ENCODE measurements at regions not wholly inside any gene's neighbourhood (a gene's known extent, or its start where the extent isn't known, plus 50 kb on each side); places are given as distances from the start of the nearest gene placed in this dataset.
"Not testable (repeated sequence)": the region's sequence is repeated elsewhere in the genome, so short reads cannot be mapped to it uniquely, and the experiment has no call there.

GRCh38 chr3:197397838-197398237, 99.4 kb upstream of the DLG1 start:
- Histone ChIP-seq H3K4me3 (ENCODE audit: low read depth in 1 of 2, low read length in 2 of 2) (no peak overlapping the region), H3K4me1 (ENCODE audit: control insufficient read depth in 1 of 2, insufficient read depth in 2 of 2, low read length in 2 of 2) (peaks cover 0 to 3% of the 10 kb centered on the region in 2 donors), H3K9me3 (ENCODE audit: control insufficient read depth in 1 of 2, low read length in 2 of 2) (no peaks in the 10 kb centered on the region), H3K27me3 (ENCODE audit: control insufficient read depth in 1 of 2, insufficient read depth in 2 of 2, low read length in 2 of 2) (no peaks in the 10 kb centered on the region), H3K36me3 (ENCODE audit: control insufficient read depth in 1 of 2, insufficient read depth in 2 of 2, low read length in 2 of 2) (no peaks in the 10 kb centered on the region), H3K9ac (ENCODE audit: low read depth in 1 of 2, low read length in 2 of 2) (no peak overlapping the region), H3K27ac (ENCODE audit: low read depth, low read length) (no peak overlapping the region)

GRCh38 chr3:197394464-197395321, 96.3 kb upstream of the DLG1 start:
- Histone ChIP-seq H3K9ac (ENCODE audit: low read depth in 1 of 2, low read length in 2 of 2) (no peak overlapping the region), H3K27me3 (ENCODE audit: control insufficient read depth in 1 of 2, insufficient read depth in 2 of 2, low read length in 2 of 2) (no peaks in the 10 kb centered on the region), H3K9me3 (ENCODE audit: control insufficient read depth in 1 of 2, low read length in 2 of 2) (no peaks in the 10 kb centered on the region), H3K27ac (ENCODE audit: low read depth, low read length) (no peak overlapping the region), H3K36me3 (ENCODE audit: control insufficient read depth in 1 of 2, insufficient read depth in 2 of 2, low read length in 2 of 2) (no peaks in the 10 kb centered on the region), H3K4me3 (ENCODE audit: low read depth in 1 of 2, low read length in 2 of 2) (no peak overlapping the region), H3K4me1 (ENCODE audit: control insufficient read depth in 1 of 2, insufficient read depth in 2 of 2, low read length in 2 of 2) (peaks cover 0 to 3% of the 10 kb centered on the region in 2 donors)

GRCh38 chr3:197394126-197394463, 95.7 kb upstream of the DLG1 start:
- H3K4me3 ChIP-seq (ENCODE audit: low read depth in 1 of 2, low read length in 2 of 2); H3K27ac ChIP-seq (ENCODE audit: low read depth, low read length): not testable (repeated sequence)

DNA sequence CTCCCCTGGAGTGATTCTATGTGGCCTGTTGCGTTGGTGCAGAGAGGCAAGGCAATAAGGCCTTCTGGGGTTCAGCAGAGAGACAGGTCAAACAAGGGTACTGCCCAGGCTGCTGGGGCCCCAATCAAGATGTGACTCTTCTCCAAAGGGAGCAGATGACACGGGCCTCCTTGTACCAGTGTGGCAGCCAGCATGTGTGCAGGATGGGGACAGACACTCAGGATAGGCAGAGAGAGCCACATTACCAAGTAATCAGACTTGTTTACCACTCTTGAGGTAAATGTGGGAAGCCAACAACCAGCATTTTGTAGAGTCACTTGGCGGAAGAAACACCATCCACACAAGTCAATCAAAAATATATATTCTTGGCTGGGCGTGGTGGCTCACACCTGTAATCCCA, 95.3 kb upstream of the DLG1 start:
- Histone ChIP-seq H3K9me3 (ENCODE audit: control insufficient read depth in 1 of 2, low read length in 2 of 2) (no peaks in the 10 kb centered on the region), H3K36me3 (ENCODE audit: control insufficient read depth in 1 of 2, insufficient read depth in 2 of 2, low read length in 2 of 2) (no peaks in the 10 kb centered on the region), H3K27me3 (ENCODE audit: control insufficient read depth in 1 of 2, insufficient read depth in 2 of 2, low read length in 2 of 2) (no peaks in the 10 kb centered on the region), H3K4me3 (ENCODE audit: low read depth in 1 of 2, low read length in 2 of 2) (no peak overlapping the region), H3K9ac (ENCODE audit: low read depth in 1 of 2, low read length in 2 of 2) (no peak overlapping the region), H3K27ac (ENCODE audit: low read depth, low read length) (no peak overlapping the region), H3K4me1 (ENCODE audit: control insufficient read depth in 1 of 2, insufficient read depth in 2 of 2, low read length in 2 of 2) (peaks cover 0 to 3% of the 10 kb centered on the region in 2 donors)

More at GRCh38 chr3:197394126-197394463, 95.7 kb upstream of the DLG1 start:
- H3K4me1 ChIP-seq (ENCODE audit: control insufficient read depth in 1 of 2, insufficient read depth in 2 of 2, low read length in 2 of 2); H3K27me3 ChIP-seq (ENCODE audit: control insufficient read depth in 1 of 2, insufficient read depth in 2 of 2, low read length in 2 of 2); H3K9ac ChIP-seq (ENCODE audit: low read depth in 1 of 2, low read length in 2 of 2); H3K9me3 ChIP-seq (ENCODE audit: control insufficient read depth in 1 of 2, low read length in 2 of 2); H3K36me3 ChIP-seq (ENCODE audit: control insufficient read depth in 1 of 2, insufficient read depth in 2 of 2, low read length in 2 of 2): not testable (repeated sequence)

- no peak overlapping the region for H3K9ac ChIP-seq (ENCODE audit: low read depth in 1 of 2, low read length in 2 of 2)
Measured at GRCh38 chr3:197392961-197393360, 94.5 kb upstream of the DLG1 start.

DNA sequence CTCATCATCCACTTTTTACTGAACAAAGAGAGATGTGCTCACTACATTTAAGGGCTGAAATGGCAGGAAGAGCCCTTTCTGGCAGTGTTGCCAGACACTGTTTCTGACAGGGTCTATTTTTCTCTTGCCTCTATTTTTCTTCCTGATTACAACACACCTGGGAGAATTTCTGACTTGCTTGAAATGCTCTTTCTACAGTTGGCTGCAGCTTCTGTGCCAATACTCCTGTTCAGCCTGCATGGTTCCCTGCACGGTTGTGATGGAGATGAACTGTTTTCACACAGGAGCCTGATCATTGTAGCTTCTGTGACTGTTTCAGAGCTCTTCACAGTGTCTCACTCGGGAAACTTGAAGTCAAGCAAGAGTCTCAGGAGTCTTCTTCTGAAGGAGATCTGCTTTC, 83.0 kb upstream of the DLG1 start:
- Histone ChIP-seq H3K27me3 (ENCODE audit: control insufficient read depth in 1 of 2, insufficient read depth in 2 of 2, low read length in 2 of 2) (no peaks in the 10 kb centered on the region), H3K9ac (ENCODE audit: low read depth in 1 of 2, low read length in 2 of 2) (no peak overlapping the region), H3K4me1 (ENCODE audit: control insufficient read depth in 1 of 2, insufficient read depth in 2 of 2, low read length in 2 of 2) (no peaks in the 10 kb centered on the region), H3K36me3 (ENCODE audit: control insufficient read depth in 1 of 2, insufficient read depth in 2 of 2, low read length in 2 of 2) (no peaks in the 10 kb centered on the region), H3K4me3 (ENCODE audit: low read depth in 1 of 2, low read length in 2 of 2) (no peak overlapping the region), H3K9me3 (ENCODE audit: control insufficient read depth in 1 of 2, low read length in 2 of 2) (no peaks in the 10 kb centered on the region), H3K27ac (ENCODE audit: low read depth, low read length) (no peak overlapping the region)

More at GRCh38 chr3:197392961-197393360, 94.5 kb upstream of the DLG1 start:
- no peaks in the 10 kb centered on the region for H3K36me3 ChIP-seq (ENCODE audit: control insufficient read depth in 1 of 2, insufficient read depth in 2 of 2, low read length in 2 of 2)
- no peaks in the 10 kb centered on the region for H3K9me3 ChIP-seq (ENCODE audit: control insufficient read depth in 1 of 2, low read length in 2 of 2)
- H3K27ac ChIP-seq (ENCODE audit: low read depth, low read length): no peak overlapping the region
- H3K27me3 ChIP-seq (ENCODE audit: control insufficient read depth in 1 of 2, insufficient read depth in 2 of 2, low read length in 2 of 2): no peaks in the 10 kb centered on the region
- no peak overlapping the region for H3K4me3 ChIP-seq (ENCODE audit: low read depth in 1 of 2, low read length in 2 of 2)
- H3K4me1 ChIP-seq (ENCODE audit: control insufficient read depth in 1 of 2, insufficient read depth in 2 of 2, low read length in 2 of 2): peaks cover 0 to 3% of the 10 kb centered on the region in 2 donors

GRCh38 chr3:197380786-197381185, 82.4 kb upstream of the DLG1 start:
- H3K27me3 ChIP-seq (ENCODE audit: control insufficient read depth in 1 of 2, insufficient read depth in 2 of 2, low read length in 2 of 2): no peaks in the 10 kb centered on the region
- no peaks in the 10 kb centered on the region for H3K36me3 ChIP-seq (ENCODE audit: control insufficient read depth in 1 of 2, insufficient read depth in 2 of 2, low read length in 2 of 2)
- no peak overlapping the region for H3K9ac ChIP-seq (ENCODE audit: low read depth in 1 of 2, low read length in 2 of 2)
- no peaks in the 10 kb centered on the region for H3K9me3 ChIP-seq (ENCODE audit: control insufficient read depth in 1 of 2, low read length in 2 of 2)
- H3K4me1 ChIP-seq (ENCODE audit: control insufficient read depth in 1 of 2, insufficient read depth in 2 of 2, low read length in 2 of 2): no peaks in the 10 kb centered on the region
- no peak overlapping the region for H3K27ac ChIP-seq (ENCODE audit: low read depth, low read length)
- H3K4me3 ChIP-seq (ENCODE audit: low read depth in 1 of 2, low read length in 2 of 2): no peak overlapping the region

DNA sequence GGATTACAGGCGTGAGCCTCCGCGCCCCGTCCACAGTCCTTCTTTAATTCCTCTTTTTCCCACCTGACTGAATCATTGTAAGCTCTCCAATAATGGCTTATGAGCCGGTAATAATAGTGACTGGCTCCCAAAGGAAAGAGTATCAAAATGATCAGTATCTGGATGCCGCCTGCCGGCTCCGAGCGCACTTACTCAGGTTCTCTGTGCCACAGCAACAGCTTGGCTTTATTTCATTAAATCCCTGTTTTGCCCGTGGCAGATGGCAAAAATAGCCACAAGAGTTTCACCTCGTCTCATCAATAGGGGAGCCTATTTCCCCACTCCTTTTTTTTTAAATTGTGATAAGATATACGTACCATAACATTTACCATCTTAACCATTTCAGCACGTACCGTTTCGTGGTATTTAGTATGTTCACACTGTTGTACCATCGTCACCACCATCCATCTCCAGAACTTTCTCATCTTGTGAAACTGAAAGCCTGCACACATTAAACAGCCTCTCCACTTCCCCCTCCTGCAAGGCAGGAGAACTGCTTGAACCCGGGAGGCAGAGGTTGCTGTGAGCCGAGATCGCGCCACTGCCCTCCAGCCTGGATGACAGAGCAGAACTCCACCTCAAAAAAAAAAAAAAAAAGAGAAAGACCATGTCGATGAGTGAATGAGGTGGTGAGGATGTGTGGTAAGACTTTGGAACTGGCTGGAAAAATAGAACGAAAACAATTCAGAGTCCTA, 80.7 kb upstream of the DLG1 start:
- H3K27ac ChIP-seq (ENCODE audit: low read depth, low read length): no peak overlapping the region
- H3K36me3 ChIP-seq (ENCODE audit: control insufficient read depth in 1 of 2, insufficient read depth in 2 of 2, low read length in 2 of 2): no peaks in the 10 kb centered on the region
- no peaks in the 10 kb centered on the region for H3K27me3 ChIP-seq (ENCODE audit: control insufficient read depth in 1 of 2, insufficient read depth in 2 of 2, low read length in 2 of 2)
- no peak overlapping the region for H3K4me3 ChIP-seq (ENCODE audit: low read depth in 1 of 2, low read length in 2 of 2)
- H3K9me3 ChIP-seq (ENCODE audit: control insufficient read depth in 1 of 2, low read length in 2 of 2): no peaks in the 10 kb centered on the region
- H3K9ac ChIP-seq (ENCODE audit: low read depth in 1 of 2, low read length in 2 of 2): no peak overlapping the region
- H3K4me1 ChIP-seq (ENCODE audit: control insufficient read depth in 1 of 2, insufficient read depth in 2 of 2, low read length in 2 of 2): no peaks in the 10 kb centered on the region

DNA sequence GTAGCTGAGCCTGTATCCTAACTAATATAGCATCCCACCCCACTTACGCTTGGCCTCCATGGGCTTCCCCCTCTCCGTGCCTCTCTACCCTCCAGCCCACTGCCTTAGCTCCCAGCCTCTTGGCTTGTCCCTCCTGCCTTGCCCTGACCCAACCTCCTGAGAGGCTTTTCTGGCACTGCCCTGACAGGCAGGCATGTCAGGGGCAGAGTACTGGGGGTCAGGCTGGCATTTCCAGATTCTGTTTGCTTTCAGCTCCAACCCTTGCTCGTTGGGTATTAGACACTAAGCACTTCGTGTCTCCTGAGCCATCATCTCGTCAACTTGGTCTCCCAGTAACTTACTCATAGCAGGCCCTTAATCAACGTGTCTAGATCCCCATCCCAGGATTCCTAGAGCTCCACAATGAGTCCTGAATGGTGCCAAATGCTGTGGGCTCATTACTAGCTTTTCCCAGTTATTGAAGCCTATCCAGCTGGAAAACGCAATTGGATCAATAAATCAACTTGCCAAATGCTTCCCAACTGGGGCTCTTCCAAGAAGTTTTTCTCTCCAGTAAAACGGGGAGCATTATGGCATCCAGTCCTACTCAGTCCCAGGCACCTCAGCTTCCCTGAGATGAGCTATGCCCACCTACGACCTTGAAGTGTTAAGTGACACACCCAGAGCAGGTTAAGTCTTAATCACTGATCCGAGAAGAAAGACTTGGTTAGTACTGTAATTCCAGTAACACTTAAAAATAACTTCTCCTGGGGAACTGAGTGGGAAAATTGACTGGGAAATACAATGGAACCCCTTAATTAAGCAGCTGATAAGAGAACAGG, 78.5 kb upstream of the DLG1 start:
- Histone ChIP-seq H3K4me3 (ENCODE audit: low read depth in 1 of 2, low read length in 2 of 2) (no peak overlapping the region), H3K9ac (ENCODE audit: low read depth in 1 of 2, low read length in 2 of 2) (no peak overlapping the region), H3K9me3 (ENCODE audit: control insufficient read depth in 1 of 2, low read length in 2 of 2) (no peaks in the 10 kb centered on the region), H3K4me1 (ENCODE audit: control insufficient read depth in 1 of 2, insufficient read depth in 2 of 2, low read length in 2 of 2) (peaks cover 0 to 6% of the 10 kb centered on the region in 2 donors), H3K27me3 (ENCODE audit: control insufficient read depth in 1 of 2, insufficient read depth in 2 of 2, low read length in 2 of 2) (no peaks in the 10 kb centered on the region), H3K36me3 (ENCODE audit: control insufficient read depth in 1 of 2, insufficient read depth in 2 of 2, low read length in 2 of 2) (no peaks in the 10 kb centered on the region), H3K27ac (ENCODE audit: low read depth, low read length) (no peak overlapping the region)

GRCh38 chr3:197376020-197376419, 77.6 kb upstream of the DLG1 start:
- no peak overlapping the region for H3K9ac ChIP-seq (ENCODE audit: low read depth in 1 of 2, low read length in 2 of 2)
- H3K27ac ChIP-seq (ENCODE audit: low read depth, low read length): no peak overlapping the region
- no peaks in the 10 kb centered on the region for H3K36me3 ChIP-seq (ENCODE audit: control insufficient read depth in 1 of 2, insufficient read depth in 2 of 2, low read length in 2 of 2)
- H3K27me3 ChIP-seq (ENCODE audit: control insufficient read depth in 1 of 2, insufficient read depth in 2 of 2, low read length in 2 of 2): no peaks in the 10 kb centered on the region
- H3K4me3 ChIP-seq (ENCODE audit: low read depth in 1 of 2, low read length in 2 of 2): no peak overlapping the region
- no peaks in the 10 kb centered on the region for H3K9me3 ChIP-seq (ENCODE audit: control insufficient read depth in 1 of 2, low read length in 2 of 2)
- peaks cover 0 to 8% of the 10 kb centered on the region in 2 donors for H3K4me1 ChIP-seq (ENCODE audit: control insufficient read depth in 1 of 2, insufficient read depth in 2 of 2, low read length in 2 of 2)
